Ovary (tissue), 3 donors: ENCODE measurements at regions not wholly inside any gene's neighbourhood (a gene's known extent, or its start where the extent isn't known, plus 50 kb on each side); places are given as distances from the start of the nearest gene placed in this dataset.

Experiments used
- CTCF ChIP-seq, 3 donors: fragments of 450-650 bp in 2 of 3; fragments of 200-600 bp in 1 of 3; IDR thresholded peaks; one replicate each; pipeline versions ENCODE4 v1.5.1 to v1.8.0; 2016 to 2022; ENCODE audit warnings: antibody characterized with exemption in 3 of 3, mild to moderate bottlenecking in 1 of 3
- POLR2A ChIP-seq: fragments of 450-650 bp; IDR thresholded peaks from one replicate; pipeline ENCODE4 v1.6.1; 2017; ENCODE audit warnings: antibody characterized with exemption, mild to moderate bottlenecking, moderate library complexity
- donor health status: DM: no; HTN: no; CAD: no.

DNA sequence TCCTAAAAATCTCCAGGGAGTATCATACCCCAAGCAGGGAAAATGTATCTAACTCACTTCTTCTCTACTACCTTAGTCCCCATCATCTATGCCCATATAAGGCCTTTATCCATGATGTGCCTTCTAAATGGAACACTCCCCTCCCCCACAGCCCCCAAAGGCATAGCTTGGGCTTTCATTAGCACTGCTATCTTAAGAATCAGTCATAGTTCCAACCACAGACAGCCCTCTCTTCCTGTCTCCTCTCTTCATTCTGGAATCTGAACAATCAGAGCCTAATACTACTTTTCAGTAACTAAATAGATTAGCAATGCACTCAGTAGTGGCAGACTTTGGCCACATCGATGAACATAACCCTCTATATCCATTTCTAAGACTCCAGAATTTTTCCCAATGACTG is 313.2 kb upstream of the DKK2 start:
- TF ChIP-seq CTCF (IDR thresholded peaks at IDR 0.05) (no peak), POLR2A (no peak)
